K562 (cell line): ENCODE measurements at regions not wholly inside any gene's neighbourhood (a gene's known extent, or its start where the extent isn't known, plus 50 kb on each side); places are given as distances from the start of the nearest gene placed in this dataset.

ENCODE experiments used
- CTCFL ChIP-seq: IDR thresholded peaks from 2 replicates; pipeline ENCODE4 v1.6.1; 2011; ENCODE audit warnings: borderline replicate concordance, low read depth, mild to moderate bottlenecking, moderate library complexity, low read length; ENCODE audit not compliant: insufficient read depth, poor library complexity, severe bottlenecking
- HBP1 ChIP-seq: fragments of 450-650 bp; formaldehyde crosslinking; IDR thresholded peaks from 2 replicates; pipeline ENCODE4 v1.4.0; 2022; ENCODE audit warnings: missing genetic modification characterization
- SIRT6 ChIP-seq: IDR thresholded peaks from one replicate; pipeline ENCODE4 v1.6.1; 2012; ENCODE audit warnings: low read depth, mild to moderate bottlenecking, control low read depth, inconsistent platforms, low read length, moderate library complexity
- TFAM ChIP-seq: fragments of 250-450 bp; sonication (Bioruptor Pico); conservative IDR thresholded peaks from 2 replicates; pipeline ENCODE4 v1.5.0; 2021; ENCODE audit warnings: mild to moderate bottlenecking, moderate library complexity
- UBTF ChIP-seq, 2 experiments: IDR thresholded peaks; 2 replicates each; pipeline ENCODE4 v1.6.1; 2012; ENCODE audit warnings: improper control_type of control experiment in 2 of 2, low read depth in 2 of 2, low read length in 2 of 2, borderline replicate concordance in 1 of 2

GRCh38 chr5:107090506-107090905 is 580.2 kb downstream of the EFNA5 start (continued):
- TF ChIP-seq CTCFL = no peak
- TF ChIP-seq UBTF (IDR thresholded peaks at IDR 0.05; ENCODE audit: borderline replicate concordance in 1 of 2, low read depth in 2 of 2, low read length in 2 of 2) = no peak
- no peak for TF ChIP-seq SIRT6
- TF ChIP-seq HBP1 (CRISPR knock-in tag) = no peak
- TF ChIP-seq TFAM = no peak
